ENCODE measurements at regions not wholly inside any gene's neighbourhood (a gene's known extent, or its start where the extent isn't known, plus 50 kb on each side); places are given as distances from the start of the nearest gene placed in this dataset.

- intact Hi-C loops (cut with DNase I): no loop called here
- no peak for DNase-seq (ENCODE audit: missing footprints)
- ATAC-seq: no peak
These were observed 113.9 kb upstream of the ADAMTS18 start for GRCh38 chr16:77548766-77549165.

- DNase-seq (ENCODE audit: missing footprints) (no peak), ATAC-seq (no peak)
- intact Hi-C loops (cut with DNase I): no loop called here
These were observed 115.0 kb upstream of the ADAMTS18 start for GRCh38 chr16:77549876-77550275.

- intact Hi-C loops (cut with DNase I): no loop called here
- DNase-seq (ENCODE audit: missing footprints) (no peak), ATAC-seq (no peak)
These were observed 116.5 kb upstream of the ADAMTS18 start for GRCh38 chr16:77551357-77551756.

GRCh38 chr16:77553130-77553529 is 118.3 kb upstream of the ADAMTS18 start:
- DNase-seq (ENCODE audit: missing footprints) (no peak), ATAC-seq (no peak)
- intact Hi-C loops (cut with DNase I): no loop called here

GRCh38 chr16:77555126-77555525 is 120.3 kb upstream of the ADAMTS18 start:
- ATAC-seq: no peak
- no peak for DNase-seq (ENCODE audit: missing footprints)
- intact Hi-C loops (cut with DNase I): no loop called here

GRCh38 chr16:77555791-77556190 is 121.0 kb upstream of the ADAMTS18 start:
- intact Hi-C loops (cut with DNase I): no loop called here
- DNase-seq (ENCODE audit: missing footprints): no peak
- no peak for ATAC-seq

GRCh38 chr16:77556201-77556873 is 121.5 kb upstream of the ADAMTS18 start:
- ATAC-seq: no peak
- intact Hi-C loops (cut with DNase I): no loop called here
- no peak for DNase-seq (ENCODE audit: missing footprints)

GRCh38 chr16:77557385-77557784 is 122.6 kb upstream of the ADAMTS18 start:
- DNase-seq (ENCODE audit: missing footprints): no peak
- intact Hi-C loops (cut with DNase I): no loop called here
- no peak for ATAC-seq

GRCh38 chr16:77558786-77559185 is 124.0 kb upstream of the ADAMTS18 start:
- intact Hi-C loops (cut with DNase I): no loop called here
- no peak for ATAC-seq

GRCh38 chr16:77562497-77562896 is 127.7 kb upstream of the ADAMTS18 start:
- ATAC-seq (no peak), DNase-seq (ENCODE audit: missing footprints) (no peak)
- intact Hi-C loops (cut with DNase I): no loop called here

More at GRCh38 chr16:77558786-77559185, 124.0 kb upstream of the ADAMTS18 start:
- no peak for DNase-seq (ENCODE audit: missing footprints)

GRCh38 chr16:77564791-77565390 is 130.1 kb upstream of the ADAMTS18 start:
- intact Hi-C loops (cut with DNase I): no loop called here
- ATAC-seq: no peak

GRCh38 chr16:77569406-77569805 is 134.6 kb upstream of the ADAMTS18 start:
- intact Hi-C loops (cut with DNase I): no loop called here
- ATAC-seq (no peak), DNase-seq (ENCODE audit: missing footprints) (no peak)

More at GRCh38 chr16:77564791-77565390, 130.1 kb upstream of the ADAMTS18 start:
- no peak for DNase-seq (ENCODE audit: missing footprints)

- intact Hi-C loops (cut with DNase I): no loop called here
- ATAC-seq (no peak), DNase-seq (ENCODE audit: missing footprints) (no peak)
These were observed 135.7 kb upstream of the ADAMTS18 start for GRCh38 chr16:77570574-77570973.

- DNase-seq (ENCODE audit: missing footprints): no peak
- intact Hi-C loops (cut with DNase I): no loop called here
- ATAC-seq: no peak
These were observed 136.5 kb upstream of the ADAMTS18 start for GRCh38 chr16:77571115-77571862.

- ATAC-seq (peak; percentile 50), DNase-seq (ENCODE audit: missing footprints) (no peak)
- intact Hi-C loops (cut with DNase I): loop anchor here (5.0 kb wide), 1 partner anchor 78 kb away; no protein-coding TSS in a partner anchor
These were observed 140.2 kb upstream of the ADAMTS18 start for GRCh38 chr16:77574867-77575624.

- no peak for DNase-seq (ENCODE audit: missing footprints)
- no peak for ATAC-seq
- intact Hi-C loops (cut with DNase I): loop anchor here (5.0 kb wide), 1 partner anchor 82 kb away; no protein-coding TSS in a partner anchor
These were observed 142.9 kb upstream of the NUDT7 start for GRCh38 chr16:77579351-77579891.

- ATAC-seq (no peak), DNase-seq (ENCODE audit: missing footprints) (no peak)
- intact Hi-C loops (cut with DNase I): no loop called here
These were observed 140.6 kb upstream of the NUDT7 start for GRCh38 chr16:77581706-77582105.

GRCh38 chr16:77584205-77584859 is 138.0 kb upstream of the NUDT7 start:
- ATAC-seq (no peak), DNase-seq (ENCODE audit: missing footprints) (no peak)
- intact Hi-C loops (cut with DNase I): loop anchor here (1.0 to 2.0 kb wide), 2 partner anchors 146 to 348 kb away; no protein-coding TSS in a partner anchor
